Kasumi-1 (cell line): ENCODE measurements at regions not wholly inside any gene's neighbourhood (a gene's known extent, or its start where the extent isn't known, plus 50 kb on each side); places are given as distances from the start of the nearest gene placed in this dataset.

Experiments
- DNase-seq, 2 experiments: peaks; one replicate each; lab custom pipeline; 2025; lab: John Stamatoyannopoulos, UW

- DNase-seq, result no peak
Observed at GRCh38 chr2:128450211-128451024, 131.8 kb upstream of the HS6ST1 start.

GRCh38 chr2:128451084-128452023, 132.7 kb upstream of the HS6ST1 start:
- no peak for DNase-seq

GRCh38 chr2:128452024-128452411, 133.3 kb upstream of the HS6ST1 start:
- no peak for DNase-seq

DNA sequence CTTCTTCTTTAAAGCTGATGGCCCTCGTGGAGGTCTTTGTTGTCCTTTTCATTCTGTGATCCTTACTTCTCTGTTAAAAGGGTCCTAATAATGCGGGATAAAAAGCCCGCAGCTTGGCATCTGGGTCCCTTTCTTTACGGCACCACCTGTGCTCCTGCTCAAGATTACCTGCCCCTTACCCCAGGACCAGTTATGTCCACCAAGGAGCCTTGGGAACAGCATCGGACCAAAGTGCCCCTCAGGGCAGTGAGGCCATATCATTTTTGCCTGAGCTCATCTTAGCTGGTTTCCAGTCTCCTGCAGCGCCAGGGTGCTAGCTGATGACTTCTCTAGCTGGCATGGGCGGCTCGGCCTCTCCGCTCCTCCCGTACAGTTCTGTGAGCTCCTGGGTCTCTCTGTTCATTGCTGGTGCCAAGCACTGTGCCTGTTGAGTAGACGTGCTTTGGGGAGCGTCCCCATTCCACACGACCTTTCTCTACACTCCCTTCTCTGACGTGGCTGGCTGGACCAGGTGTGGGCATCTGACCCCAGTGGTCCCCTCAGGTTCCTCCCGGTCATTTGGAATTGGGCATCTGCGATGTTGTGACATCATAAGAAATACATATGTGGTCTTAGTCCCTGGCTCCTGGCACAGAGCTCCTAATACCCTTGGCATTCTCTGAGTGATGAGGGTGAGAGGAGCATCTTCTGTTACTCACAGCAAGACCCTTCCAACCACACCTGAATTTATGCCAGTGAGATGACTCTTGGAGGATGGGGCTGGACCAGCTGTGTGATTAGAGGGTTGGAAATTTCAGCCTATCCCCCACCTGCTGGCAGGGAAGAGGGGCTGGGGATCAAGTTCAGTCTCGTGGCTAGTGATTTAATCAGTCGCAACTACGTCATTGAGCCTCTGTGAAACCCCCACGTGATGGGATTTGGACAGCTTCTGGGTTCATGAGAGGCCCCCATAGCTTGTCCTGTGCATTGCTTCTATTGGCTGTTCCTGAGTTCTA, 134.2 kb upstream of the HS6ST1 start:
- DNase-seq, result no peak

GRCh38 chr2:128454980-128455720, 136.5 kb upstream of the HS6ST1 start:
- no peak for DNase-seq

DNA sequence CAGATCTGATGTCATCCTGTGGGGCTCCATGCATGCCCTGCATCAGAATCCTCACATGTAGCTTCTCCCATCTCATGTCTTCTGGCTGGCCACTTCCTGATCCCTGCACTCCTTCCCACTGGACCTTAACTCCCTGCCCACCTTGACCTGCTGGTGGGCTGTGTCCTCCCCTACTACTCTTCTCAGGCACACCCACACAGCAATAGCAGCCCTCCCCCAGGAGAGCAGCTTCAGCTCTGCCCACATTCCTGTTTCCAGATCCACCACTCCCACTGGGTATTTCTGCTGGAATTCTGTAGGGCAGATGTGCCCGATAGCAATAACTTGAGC, 137.0 kb upstream of the HS6ST1 start:
- no peak for DNase-seq

DNA sequence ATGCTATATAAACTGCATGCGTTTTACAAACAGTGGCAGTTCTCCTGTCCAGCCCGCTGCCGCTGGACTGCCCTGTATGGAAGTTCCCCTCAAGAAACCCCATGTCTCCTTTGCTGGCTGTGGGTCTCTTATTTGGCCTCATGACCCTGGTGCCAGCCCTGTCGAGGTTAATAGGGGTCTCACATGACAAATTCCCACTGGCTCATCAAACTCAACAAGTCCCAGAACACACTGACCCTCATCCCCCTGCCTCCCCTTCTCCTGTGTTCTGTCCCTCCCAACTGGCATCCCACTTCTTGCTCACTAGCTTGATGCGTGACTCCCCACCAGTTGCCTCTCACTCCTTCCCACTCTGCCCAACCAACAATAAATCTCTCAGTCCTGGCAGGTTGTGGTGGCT, 137.6 kb upstream of the HS6ST1 start:
- DNase-seq, result no peak

DNA sequence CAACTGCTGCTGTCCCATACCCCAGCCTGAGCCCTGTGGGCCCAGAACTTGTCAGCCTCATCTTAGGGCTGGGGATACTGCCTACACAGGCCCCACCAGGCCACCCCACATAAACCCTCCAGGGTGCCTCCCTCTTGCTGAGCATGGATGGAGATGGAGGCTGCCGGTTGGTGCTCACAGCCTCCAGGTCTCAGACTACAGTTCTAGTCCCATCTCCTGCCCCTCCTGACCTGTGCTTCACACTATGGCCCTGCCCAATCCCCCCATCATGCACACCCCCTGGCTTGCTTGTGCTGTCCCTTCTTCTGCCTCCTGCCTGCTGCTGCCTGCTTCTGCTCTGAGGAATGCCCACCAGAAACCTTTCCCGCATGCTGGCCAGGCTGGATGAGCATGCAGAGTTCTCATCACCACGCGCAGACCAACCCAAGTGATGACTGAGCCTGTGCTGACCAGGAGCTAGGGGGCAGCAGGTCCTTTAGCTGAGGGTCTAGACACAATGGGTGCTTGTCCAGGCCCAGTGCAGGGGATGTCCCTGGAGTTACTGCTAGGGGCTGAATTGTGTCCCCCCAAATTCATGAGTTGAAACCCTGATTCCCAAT, 138.4 kb upstream of the HS6ST1 start:
- DNase-seq, result no peak

- DNase-seq, result no peak
Observed at GRCh38 chr2:128457716-128458115, 139.0 kb upstream of the HS6ST1 start.

- no peak for DNase-seq
Observed at GRCh38 chr2:128458505-128458904, 139.8 kb upstream of the HS6ST1 start.

DNA sequence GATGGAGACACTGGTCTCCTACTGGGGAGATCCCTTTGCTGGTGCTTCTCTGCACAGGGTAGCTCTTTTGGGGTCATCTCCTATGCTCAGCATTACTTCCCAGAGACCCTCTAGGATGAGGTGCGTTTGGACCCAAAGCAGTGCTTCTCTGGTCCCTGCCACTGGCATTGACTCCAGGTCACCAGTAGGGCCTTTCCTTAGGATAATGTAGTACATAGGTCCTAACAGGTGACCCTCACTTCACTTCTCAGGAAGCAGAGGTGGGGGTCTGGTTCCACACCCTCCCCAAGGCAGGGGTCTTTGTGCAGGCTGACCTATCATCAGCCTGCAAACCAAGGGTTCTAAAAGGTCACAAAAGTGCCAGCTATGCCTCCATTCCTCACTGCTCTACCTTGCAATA, 145.8 kb upstream of the HS6ST1 start:
- no peak for DNase-seq

- DNase-seq, result no peak
Observed at GRCh38 chr2:128465246-128466170, 146.8 kb upstream of the HS6ST1 start.

GRCh38 chr2:128466376-128466775, 147.7 kb upstream of the HS6ST1 start:
- no peak for DNase-seq

DNA sequence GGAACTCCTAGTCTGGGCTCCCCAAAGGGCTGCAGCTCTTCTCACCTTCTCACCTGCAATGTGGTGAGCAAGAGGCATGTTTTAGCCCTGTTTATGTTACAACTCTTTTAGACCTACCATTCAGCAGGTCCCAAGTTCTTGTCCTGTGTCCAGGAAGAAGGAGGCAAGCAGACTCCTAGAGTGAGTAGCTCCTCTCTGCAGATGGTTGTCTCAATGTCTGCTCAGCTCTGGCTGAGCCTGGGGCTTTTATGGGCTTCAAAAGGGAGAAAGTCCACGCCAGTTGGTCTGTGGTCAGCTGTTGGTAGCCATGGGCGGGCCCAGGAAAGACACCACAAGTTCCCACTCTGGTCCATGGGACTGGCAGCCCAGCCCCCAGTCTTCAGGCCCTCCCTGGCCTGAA, 148.1 kb upstream of the HS6ST1 start:
- no peak for DNase-seq

- DNase-seq, result no peak
Observed at GRCh38 chr2:128467321-128467969, 148.8 kb upstream of the HS6ST1 start.

DNA sequence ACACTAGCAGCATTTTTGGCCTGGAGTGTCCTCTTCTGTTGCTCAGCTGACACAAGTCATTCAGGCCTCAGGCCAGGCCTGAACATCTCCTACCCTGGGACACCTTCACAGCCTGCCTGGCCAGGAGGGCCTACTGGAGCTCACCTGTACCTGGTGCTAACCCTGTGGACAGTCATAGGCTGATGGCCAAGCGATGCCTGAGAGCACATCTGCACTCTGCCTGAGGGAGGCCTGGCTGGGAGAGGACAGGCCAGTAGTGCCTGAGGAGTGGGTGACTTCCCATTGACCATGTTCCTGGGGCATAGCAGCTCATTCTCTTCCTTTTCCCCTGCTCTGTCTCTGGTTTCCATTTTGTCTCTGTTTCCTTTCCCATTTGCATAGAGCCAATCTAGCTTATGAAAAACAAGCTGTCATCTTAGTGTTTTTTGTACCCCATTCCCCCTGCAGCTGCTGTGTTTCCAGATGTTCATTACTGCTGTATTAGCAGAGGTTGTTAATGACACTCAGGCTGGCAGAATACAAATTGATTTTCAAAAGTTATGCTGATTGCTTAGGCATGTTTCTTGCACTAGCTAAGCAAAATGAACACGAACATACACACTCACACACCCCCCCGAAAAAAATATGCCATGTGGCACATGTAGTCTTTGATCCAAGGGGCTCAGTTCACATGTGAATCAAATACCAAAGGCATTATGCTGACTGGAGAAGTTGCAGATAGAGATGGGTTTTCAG, 149.7 kb upstream of the HS6ST1 start:
- no peak for DNase-seq

- DNase-seq, result peak; percentile 28 to 29
Observed at GRCh38 chr2:128469203-128469602, 150.5 kb upstream of the HS6ST1 start.

- DNase-seq, result no peak
Observed at GRCh38 chr2:128469875-128470274, 151.2 kb upstream of the HS6ST1 start.

GRCh38 chr2:128472789-128473174, 154.1 kb upstream of the HS6ST1 start:
- DNase-seq, result no peak
